Smooth muscle cell (in vitro differentiated cells): ENCODE measurements at regions not wholly inside any gene's neighbourhood (a gene's known extent, or its start where the extent isn't known, plus 50 kb on each side); places are given as distances from the start of the nearest gene placed in this dataset.

Source experiments
- DNase-seq: peaks from one replicate; lab custom pipeline; 2025; ENCODE audit not compliant: unreplicated experiment; lab: John Stamatoyannopoulos, UW
- H2AFZ ChIP-seq: fragments of 200-600 bp; sonication (generic); 2 replicates; pipeline ENCODE4 v1.6.0; 2016; ENCODE audit warnings: antibody characterized with exemption, low read depth, mild to moderate bottlenecking
- H3F3A ChIP-seq: fragments of 200-600 bp; sonication (generic); 2 replicates; pipeline ENCODE4 v1.6.0; 2017; ENCODE audit warnings: antibody characterized with exemption, low read depth
- H3K27ac ChIP-seq: fragments of 200-600 bp; sonication (generic); 2 replicates; pipeline ENCODE4 v1.5.1; 2016; ENCODE audit warnings: low read depth, mild to moderate bottlenecking
- H3K27me3 ChIP-seq: fragments of 200-600 bp; sonication (generic); 2 replicates; pipeline ENCODE4 v1.6.1; 2016; ENCODE audit warnings: low read depth, mild to moderate bottlenecking
- H3K36me3 ChIP-seq: fragments of 200-600 bp; sonication (generic); 2 replicates; pipeline ENCODE4 v1.5.1; 2016; ENCODE audit warnings: low read depth
- H3K4me1 ChIP-seq: fragments of 200-600 bp; sonication (generic); 2 replicates; pipeline ENCODE4 v1.5.1; 2016; ENCODE audit warnings: low read depth
- H3K4me2 ChIP-seq: fragments of 200-600 bp; sonication (generic); 2 replicates; pipeline ENCODE4 v1.6.0; 2016; ENCODE audit warnings: mild to moderate bottlenecking
- H3K4me3 ChIP-seq: fragments of 200-600 bp; sonication (generic); 2 replicates; pipeline ENCODE4 v1.5.1; 2016; ENCODE audit warnings: mild to moderate bottlenecking
- H3K79me2 ChIP-seq: fragments of 200-600 bp; sonication (generic); 2 replicates; pipeline ENCODE4 v1.6.0; 2016; ENCODE audit warnings: low read depth, mild to moderate bottlenecking
- H3K9ac ChIP-seq: fragments of 200-600 bp; sonication (generic); 2 replicates; pipeline ENCODE4 v1.6.0; 2016; ENCODE audit warnings: low read depth
- H3K9me3 ChIP-seq: fragments of 200-600 bp; sonication (generic); replicated peaks from 2 replicates; pipeline ENCODE4 v1.5.1; 2016; ENCODE audit warnings: low read depth
- H4K20me1 ChIP-seq: fragments of 200-600 bp; sonication (generic); 2 replicates; pipeline ENCODE4 v1.6.0; 2016; ENCODE audit warnings: low read depth
- WGBS: methylation state at CpG from one replicate; pipeline ENCODE4 v1.1.7; 2016; ENCODE audit warnings: low lambda C conversion rate; 5-methylcytosine and 5-hydroxymethylcytosine counted together
- TF ChIP-seq, protein P1 (sequence below): fragments of 200-600 bp; sonication (generic); IDR thresholded peaks from 2 replicates; pipeline ENCODE4 v1.5.1; 2017; ENCODE audit warnings: borderline replicate concordance, mild to moderate bottlenecking, antibody characterized with exemption; ENCODE audit not compliant: insufficient read depth, poor library complexity, severe bottlenecking

DNA sequence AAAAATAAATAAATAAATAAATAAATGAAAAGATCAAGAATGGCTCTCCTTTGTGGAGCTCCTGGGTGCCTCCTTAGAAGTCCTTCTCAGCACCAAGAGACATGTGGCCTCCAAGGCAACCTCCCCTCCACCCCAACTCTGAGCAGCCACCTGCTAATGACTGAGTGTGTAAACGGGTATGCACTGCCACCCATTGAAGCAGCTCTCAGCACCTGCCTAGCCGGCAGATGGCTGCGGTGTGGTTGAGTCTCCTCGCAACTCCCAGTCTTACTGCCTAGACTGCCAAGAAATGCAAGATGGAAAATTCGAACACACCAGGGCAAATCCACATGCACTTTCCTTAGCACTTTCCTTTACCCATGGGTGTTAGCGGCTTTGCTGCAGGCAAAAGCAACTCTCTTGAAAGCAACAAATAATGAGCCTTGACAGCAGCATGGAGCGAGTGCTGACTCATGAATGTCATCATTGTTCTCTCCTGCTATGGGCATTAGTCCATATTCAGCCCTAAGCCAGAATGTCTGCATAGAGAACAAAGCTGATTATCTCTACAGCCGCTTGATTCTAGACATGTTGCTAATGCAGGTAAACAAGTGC, 913.9 kb upstream of the AUTS2 start:
- H3K4me2 ChIP-seq, result no peak overlapping the region
- no peaks in the 10 kb centered on the region for H3K36me3 ChIP-seq
- H3K27me3 ChIP-seq, result peaks cover 12% of the 10 kb centered on the region
- peaks cover 4% of the 10 kb centered on the region for H3K4me1 ChIP-seq
- no peaks in the 10 kb centered on the region for H3K9me3 ChIP-seq
- no peak for DNase-seq
- WGBS, result 79% methylated on average over 8 of the region's 8 CpGs
- TF ChIP-seq, protein P1, sequence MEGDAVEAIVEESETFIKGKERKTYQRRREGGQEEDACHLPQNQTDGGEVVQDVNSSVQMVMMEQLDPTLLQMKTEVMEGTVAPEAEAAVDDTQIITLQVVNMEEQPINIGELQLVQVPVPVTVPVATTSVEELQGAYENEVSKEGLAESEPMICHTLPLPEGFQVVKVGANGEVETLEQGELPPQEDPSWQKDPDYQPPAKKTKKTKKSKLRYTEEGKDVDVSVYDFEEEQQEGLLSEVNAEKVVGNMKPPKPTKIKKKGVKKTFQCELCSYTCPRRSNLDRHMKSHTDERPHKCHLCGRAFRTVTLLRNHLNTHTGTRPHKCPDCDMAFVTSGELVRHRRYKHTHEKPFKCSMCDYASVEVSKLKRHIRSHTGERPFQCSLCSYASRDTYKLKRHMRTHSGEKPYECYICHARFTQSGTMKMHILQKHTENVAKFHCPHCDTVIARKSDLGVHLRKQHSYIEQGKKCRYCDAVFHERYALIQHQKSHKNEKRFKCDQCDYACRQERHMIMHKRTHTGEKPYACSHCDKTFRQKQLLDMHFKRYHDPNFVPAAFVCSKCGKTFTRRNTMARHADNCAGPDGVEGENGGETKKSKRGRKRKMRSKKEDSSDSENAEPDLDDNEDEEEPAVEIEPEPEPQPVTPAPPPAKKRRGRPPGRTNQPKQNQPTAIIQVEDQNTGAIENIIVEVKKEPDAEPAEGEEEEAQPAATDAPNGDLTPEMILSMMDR, result no peak
- H3K4me3 ChIP-seq, result no peak overlapping the region
- H3K9ac ChIP-seq, result no peak overlapping the region
- H3F3A ChIP-seq, result no peaks in the 10 kb centered on the region
- H3K27ac ChIP-seq, result no peak overlapping the region
- no peak overlapping the region for H2AFZ ChIP-seq
- no peaks in the 10 kb centered on the region for H3K79me2 ChIP-seq
- H4K20me1 ChIP-seq, result no peaks in the 10 kb centered on the region

DNA sequence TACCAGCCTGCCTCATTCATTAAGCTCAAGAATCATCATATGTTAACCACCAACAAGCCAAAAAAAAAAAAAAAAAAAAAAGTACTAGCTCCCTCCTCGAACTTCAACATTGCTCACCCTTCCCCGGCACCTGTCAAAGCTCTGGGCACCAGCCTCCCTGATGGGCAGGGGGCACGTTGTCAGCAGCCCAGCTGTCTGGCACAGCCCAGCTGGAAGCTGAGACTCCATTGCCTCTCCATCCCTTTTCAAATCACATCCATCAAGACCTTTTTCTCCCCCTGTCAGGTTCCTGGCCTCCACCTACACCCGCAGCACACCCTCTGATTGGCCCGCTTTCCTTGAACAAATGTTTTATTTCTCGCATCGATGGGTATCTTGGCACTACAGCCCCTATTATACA, 913.3 kb upstream of the AUTS2 start:
- Histone ChIP-seq H3F3A (no peaks in the 10 kb centered on the region), H3K4me2 (no peak overlapping the region), H3K9me3 (no peaks in the 10 kb centered on the region), H3K79me2 (no peaks in the 10 kb centered on the region), H2AFZ (no peak overlapping the region), H3K27me3 (peaks cover 18% of the 10 kb centered on the region), H4K20me1 (no peaks in the 10 kb centered on the region), H3K4me1 (peaks cover 4% of the 10 kb centered on the region), H3K4me3 (no peak overlapping the region), H3K27ac (no peak overlapping the region), H3K9ac (no peak overlapping the region), H3K36me3 (no peaks in the 10 kb centered on the region)
- WGBS, result 90% methylated on average over 7 of the region's 7 CpGs
- no peak for DNase-seq
- TF ChIP-seq, protein P1, result no peak

DNA sequence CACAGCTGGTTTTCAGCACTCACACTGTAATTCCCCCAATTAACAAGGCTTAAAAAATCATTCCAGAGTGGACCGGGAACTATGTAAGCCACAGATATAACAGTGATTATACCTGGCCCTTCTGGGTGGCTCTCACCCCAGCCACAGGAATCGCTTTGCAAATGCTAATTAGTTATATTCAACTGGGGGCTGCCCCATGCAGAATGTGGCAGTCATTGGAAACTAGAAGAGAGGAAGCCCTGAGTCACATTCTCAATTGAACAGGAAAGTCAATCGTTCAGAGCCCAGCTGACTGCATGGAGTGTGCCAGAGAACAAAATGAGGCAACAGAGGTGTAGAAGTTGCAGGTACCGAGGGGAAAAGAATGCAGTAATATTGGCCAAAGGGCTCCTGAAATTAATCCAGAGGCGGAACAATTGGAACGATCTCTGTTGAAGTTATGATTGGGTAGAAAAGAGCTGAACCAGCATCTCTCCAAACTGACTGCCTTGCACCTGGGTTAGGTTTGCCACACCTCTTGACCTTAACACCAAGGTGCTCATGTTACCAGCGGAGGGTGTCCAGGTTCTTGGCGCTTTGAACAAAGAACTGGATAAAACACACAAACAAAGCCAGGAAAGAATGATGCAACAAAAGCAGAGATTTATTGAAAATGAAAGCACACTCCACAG, 909.7 kb upstream of the AUTS2 start:
- no peak overlapping the region for H3K27ac ChIP-seq
- no peak overlapping the region for H3K4me2 ChIP-seq
- no peak overlapping the region for H2AFZ ChIP-seq
- peaks cover 4% of the 10 kb centered on the region for H3K4me1 ChIP-seq
- TF ChIP-seq, protein P1, result no peak
- no peak for DNase-seq
- H4K20me1 ChIP-seq, result no peaks in the 10 kb centered on the region
- no peak overlapping the region for H3K4me3 ChIP-seq
- H3F3A ChIP-seq, result no peaks in the 10 kb centered on the region
- H3K9ac ChIP-seq, result no peak overlapping the region
- no peaks in the 10 kb centered on the region for H3K9me3 ChIP-seq
- no peaks in the 10 kb centered on the region for H3K79me2 ChIP-seq
- H3K27me3 ChIP-seq, result peaks cover 18% of the 10 kb centered on the region
- 61% methylated on average over 8 of the region's 8 CpGs for WGBS
- no peaks in the 10 kb centered on the region for H3K36me3 ChIP-seq

GRCh38 chr7:68689087-68689433, 909.2 kb upstream of the AUTS2 start:
- H4K20me1 ChIP-seq, result no peaks in the 10 kb centered on the region
- TF ChIP-seq, protein P1, result no peak
- peaks cover 18% of the 10 kb centered on the region for H3K27me3 ChIP-seq
- peaks cover 4% of the 10 kb centered on the region for H3K4me1 ChIP-seq
- H3K4me3 ChIP-seq, result no peak overlapping the region
- H3K27ac ChIP-seq, result no peak overlapping the region
- H3K9me3 ChIP-seq, result no peaks in the 10 kb centered on the region
- H3K79me2 ChIP-seq, result no peaks in the 10 kb centered on the region
- H3K36me3 ChIP-seq, result no peaks in the 10 kb centered on the region
- no peak overlapping the region for H2AFZ ChIP-seq
- 91% methylated on average over 5 of the region's 5 CpGs for WGBS
- DNase-seq, result no peak
- H3K9ac ChIP-seq, result no peak overlapping the region
- H3F3A ChIP-seq, result no peaks in the 10 kb centered on the region
- H3K4me2 ChIP-seq, result no peak overlapping the region
